Left lung (tissue), 4 donors: ENCODE measurements at regions not wholly inside any gene's neighbourhood (a gene's known extent, or its start where the extent isn't known, plus 50 kb on each side); places are given as distances from the start of the nearest gene placed in this dataset.

Experiments
- ATAC-seq: fragments of 200-7000 bp; cut with Tn5 transposase; one replicate; pipeline ENCODE4 v1.9.1; 2020; ENCODE audit warnings: moderate library complexity
- DNase-seq, 4 donors: peaks; one replicate each; pipeline ENCODE4 v3.0.0-alpha.2; 2013 to 2020
- H3K27ac ChIP-seq, 2 donors: fragments of 200-600 bp; sonication (generic) in 1 of 2; one replicate each; pipeline versions ENCODE4 v1.5.0 to v1.8.0; 2020 to 2021
- H3K27me3 ChIP-seq, 2 donors: fragments of 200-600 bp; sonication (generic) in 1 of 2; one replicate each; pipeline versions ENCODE4 v1.5.0 to v1.8.0; 2020 to 2021
- H3K36me3 ChIP-seq, 2 donors: fragments of 200-600 bp; sonication (generic) in 1 of 2; one replicate each; pipeline versions ENCODE4 v1.5.0 to v1.8.0; 2020 to 2021
- H3K4me1 ChIP-seq, 2 donors: fragments of 200-600 bp; one replicate each; pipeline ENCODE4 v1.8.0; 2021
- H3K4me3 ChIP-seq, 2 donors: fragments of 200-600 bp; sonication (generic) in 1 of 2; one replicate each; pipeline versions ENCODE4 v1.5.0 to v1.8.0; 2020 to 2021; ENCODE audit warnings: mild to moderate bottlenecking in 1 of 2
- H3K9me3 ChIP-seq, 2 donors: fragments of 200-600 bp; sonication (generic) in 1 of 2; one replicate each; pipeline versions ENCODE4 v1.5.0 to v1.8.0; 2020 to 2021
- CTCF ChIP-seq, 2 donors: fragments of 200-600 bp; sonication (generic) in 1 of 2; IDR thresholded peaks; one replicate each; pipeline versions ENCODE4 v1.5.0 to v1.8.0; 2021; ENCODE audit warnings: antibody characterized with exemption in 2 of 2
- intact Hi-C, 2 donors: fragments of 100-400 bp; cut with DNase I; formaldehyde crosslinking; loops; one replicate each; pipeline versions ENCODE4 v1.11.2 to v1.14.2; 2022
- donor health status: DM: no; HTN: yes; CAD: no.
- donor health status: DM: no; HTN: no; CAD: no.

- no peak overlapping the region for H3K4me3 ChIP-seq
- intact Hi-C loops, result no loop called here
- H3K27me3 ChIP-seq, result no peaks in the 10 kb centered on the region
- ATAC-seq (no peak), DNase-seq (no peak)
- H3K4me1 ChIP-seq, result no peaks in the 10 kb centered on the region
- no peaks in the 10 kb centered on the region for H3K36me3 ChIP-seq
- no peaks in the 10 kb centered on the region for H3K9me3 ChIP-seq
- no peak for TF ChIP-seq CTCF (IDR thresholded peaks at IDR 0.05)
- no peak overlapping the region for H3K27ac ChIP-seq
Measured at GRCh38 chr11:81477277-81477676, 1256.4 kb downstream of the FAM181B start.

GRCh38 chr11:81476345-81476744 is 1257.3 kb downstream of the FAM181B start:
- no peak overlapping the region for H3K27ac ChIP-seq
- no peak for DNase-seq
- no peaks in the 10 kb centered on the region for H3K9me3 ChIP-seq
- no peak overlapping the region for H3K4me3 ChIP-seq
- no peaks in the 10 kb centered on the region for H3K4me1 ChIP-seq
- no peaks in the 10 kb centered on the region for H3K36me3 ChIP-seq
- intact Hi-C loops, result no loop called here
- no peak for TF ChIP-seq CTCF (IDR thresholded peaks at IDR 0.05)
- no peak for ATAC-seq
- H3K27me3 ChIP-seq, result no peaks in the 10 kb centered on the region

GRCh38 chr11:81472646-81473045 is 1261.0 kb downstream of the FAM181B start:
- H3K27me3 ChIP-seq, result no peaks in the 10 kb centered on the region
- H3K9me3 ChIP-seq, result peaks cover 0 to 2% of the 10 kb centered on the region in 2 donors
- ATAC-seq (no peak), DNase-seq (no peak)
- no peak overlapping the region for H3K4me3 ChIP-seq
- intact Hi-C loops, result no loop called here
- no peak for TF ChIP-seq CTCF (IDR thresholded peaks at IDR 0.05)
- no peaks in the 10 kb centered on the region for H3K36me3 ChIP-seq
- H3K27ac ChIP-seq, result no peak overlapping the region
- H3K4me1 ChIP-seq, result no peaks in the 10 kb centered on the region

GRCh38 chr11:81470446-81470845 is 1263.2 kb downstream of the FAM181B start:
- no peaks in the 10 kb centered on the region for H3K27me3 ChIP-seq
- H3K4me3 ChIP-seq, result no peak overlapping the region
- ATAC-seq, result no peak
- no peaks in the 10 kb centered on the region for H3K36me3 ChIP-seq
- peaks cover 0 to 2% of the 10 kb centered on the region in 2 donors for H3K9me3 ChIP-seq
- no peaks in the 10 kb centered on the region for H3K4me1 ChIP-seq
- TF ChIP-seq CTCF (IDR thresholded peaks at IDR 0.05), result no peak
- no peak for DNase-seq
- intact Hi-C loops, result no loop called here
- no peak overlapping the region for H3K27ac ChIP-seq

GRCh38 chr11:81459766-81460306 is 1273.8 kb downstream of the FAM181B start:
- Histone ChIP-seq H3K36me3 (no peaks in the 10 kb centered on the region), H3K4me1 (no peaks in the 10 kb centered on the region), H3K27ac (no peak overlapping the region), H3K9me3 (peaks cover 0 to 2% of the 10 kb centered on the region in 2 donors), H3K4me3 (no peak overlapping the region), H3K27me3 (no peaks in the 10 kb centered on the region)
- DNase-seq (no peak), ATAC-seq (no peak)
- intact Hi-C loops, result no loop called here
- TF ChIP-seq CTCF (IDR thresholded peaks at IDR 0.05), result no peak
